ENCODE measurements at regions not wholly inside any gene's neighbourhood (a gene's known extent, or its start where the extent isn't known, plus 50 kb on each side); places are given as distances from the start of the nearest gene placed in this dataset.

- TF ChIP-seq BRCA1 (CRISPR knock-in tag; IDR thresholded peaks at IDR 0.05) (no peak), DBP (CRISPR knock-in tag; IDR thresholded peaks at IDR 0.05; ENCODE audit: not compliant biosample characterization) (no peak)
Observed at GRCh38 chr3:5756443-5756842, 568.9 kb downstream of the EDEM1 start (continued).

GRCh38 chr3:5757213-5757804, 569.8 kb downstream of the EDEM1 start:
- intact Hi-C loops (cut with micrococcal nuclease; ENCODE audit: unreplicated experiment) (no loop called here), in situ Hi-C loops (cut with HindIII; ENCODE audit: extremely low pct_ligation_motif_present, low pct_unique_long_range_greater_than_20kb) (no loop called here)
- H3K79me2 ChIP-seq (ENCODE audit: insufficient read depth, low read length): no peaks in the 10 kb centered on the region
- FAIRE-seq: no peak
- ChIA-PET CTCF (ENCODE audit: low intra/inter-chr PET ratio, low total read pairs) (no interaction called here), POLR2A (no interaction called here)
- no peak for DNase-seq (ENCODE audit: low spot score)
- no peaks in the 10 kb centered on the region for H3K4me1 ChIP-seq (ENCODE audit: insufficient read depth, low read length)
- H2AFZ ChIP-seq (ENCODE audit: low read length): no peak overlapping the region
- no peak overlapping the region for H3K27ac ChIP-seq (ENCODE audit: extremely low read length, insufficient read depth, low read length)
- H3K4me2 ChIP-seq (ENCODE audit: low read depth, low read length): no peak overlapping the region
- ATAC-seq: no peak
- H3K27me3 ChIP-seq (ENCODE audit: control insufficient read depth in 1 of 2, insufficient read depth in 2 of 2, low read length in 2 of 2): no peaks in the 10 kb centered on the region
- no peak overlapping the region for H3K4me3 ChIP-seq (replicated peaks in 1 of 3; ENCODE audit: insufficient read depth in 1 of 3, low read depth in 2 of 3, low read length in 3 of 3)
- H4K20me1 ChIP-seq (ENCODE audit: insufficient read depth, low read length): no peaks in the 10 kb centered on the region
- TF ChIP-seq ZNF234 (CRISPR knock-in tag; conservative IDR thresholded peaks at IDR 0.05) (no peak), FOXC1 (CRISPR knock-in tag; IDR thresholded peaks at IDR 0.05; ENCODE audit: borderline replicate concordance) (no peak), HOXD1 (CRISPR knock-in tag; IDR thresholded peaks at IDR 0.05) (no peak), IKZF1 (IDR thresholded peaks at IDR 0.05) (no peak), RAD51 (IDR thresholded peaks at IDR 0.05; ENCODE audit: borderline replicate concordance) (no peak), SOX6 (IDR thresholded peaks at IDR 0.05) (no peak), SOX6 (CRISPR knock-in tag; IDR thresholded peaks at IDR 0.05) (no peak), HMGA1 (CRISPR knock-in tag; conservative IDR thresholded peaks at IDR 0.05) (no peak), ARNT2 (CRISPR knock-in tag; IDR thresholded peaks at IDR 0.05; ENCODE audit: low read depth) (no peak), ZNF766 (CRISPR knock-in tag; IDR thresholded peaks at IDR 0.05; ENCODE audit: borderline replicate concordance) (no peak), KMT2A (CRISPR knock-in tag; IDR thresholded peaks at IDR 0.05) (no peak), ZNF784 (CRISPR knock-in tag; IDR thresholded peaks at IDR 0.05; ENCODE audit: borderline replicate concordance) (no peak), KAT7 (CRISPR knock-in tag; IDR thresholded peaks at IDR 0.05; ENCODE audit: borderline replicate concordance) (no peak), HIC2 (CRISPR knock-in tag; IDR thresholded peaks at IDR 0.05; ENCODE audit: low read depth) (no peak)
- H3K9me3 ChIP-seq (ENCODE audit: low read length): no peaks in the 10 kb centered on the region
- 26% methylated on average over 7 of the region's 7 CpGs for WGBS (ENCODE audit: low lambda C conversion rate)
- H3K9ac ChIP-seq (ENCODE audit: insufficient read depth, low read depth, low read length): no peak overlapping the region
- no peaks in the 10 kb centered on the region for H3K36me3 ChIP-seq (replicated peaks in 1 of 2; ENCODE audit: control insufficient read depth in 1 of 2, insufficient read depth in 2 of 2, low read length in 2 of 2)
- no TSS peak for BruUV-seq (replicated peaks)
